Neural cell (in vitro differentiated cells): ENCODE measurements at regions not wholly inside any gene's neighbourhood (a gene's known extent, or its start where the extent isn't known, plus 50 kb on each side); places are given as distances from the start of the nearest gene placed in this dataset.

Source experiments
- EP300 ChIP-seq: fragments of 450-650 bp; conservative IDR thresholded peaks from 2 replicates; pipeline ENCODE4 v1.6.1; 2014; ENCODE audit warnings: antibody characterized with exemption, mild to moderate bottlenecking, moderate library complexity; ENCODE audit not compliant: poor library complexity, severe bottlenecking
- EZH2 ChIP-seq: fragments of 200-600, 300-800 bp; shearing (Covaris generic), sonication (generic); IDR thresholded peaks from 2 replicates; pipeline ENCODE4 v1.6.1; 2014; ENCODE audit warnings: antibody characterized with exemption, low read length, borderline replicate concordance, mild to moderate bottlenecking; ENCODE audit not compliant: insufficient read depth, poor library complexity, severe bottlenecking
- TAF1 ChIP-seq: IDR thresholded peaks from 2 replicates; pipeline ENCODE4 v1.6.1; 2012; ENCODE audit warnings: low read depth
- TF ChIP-seq, protein P1 (sequence below): fragments of 450-650 bp; IDR thresholded peaks from 2 replicates; pipeline ENCODE4 v1.5.1; 2014; ENCODE audit warnings: antibody characterized with exemption, mild to moderate bottlenecking, moderate library complexity; ENCODE audit not compliant: poor library complexity, severe bottlenecking
- TF ChIP-seq, protein P2 (sequence below): IDR thresholded peaks from 2 replicates; pipeline ENCODE4 v1.6.1; 2012; ENCODE audit warnings: borderline replicate concordance

- TF ChIP-seq, protein P1, sequence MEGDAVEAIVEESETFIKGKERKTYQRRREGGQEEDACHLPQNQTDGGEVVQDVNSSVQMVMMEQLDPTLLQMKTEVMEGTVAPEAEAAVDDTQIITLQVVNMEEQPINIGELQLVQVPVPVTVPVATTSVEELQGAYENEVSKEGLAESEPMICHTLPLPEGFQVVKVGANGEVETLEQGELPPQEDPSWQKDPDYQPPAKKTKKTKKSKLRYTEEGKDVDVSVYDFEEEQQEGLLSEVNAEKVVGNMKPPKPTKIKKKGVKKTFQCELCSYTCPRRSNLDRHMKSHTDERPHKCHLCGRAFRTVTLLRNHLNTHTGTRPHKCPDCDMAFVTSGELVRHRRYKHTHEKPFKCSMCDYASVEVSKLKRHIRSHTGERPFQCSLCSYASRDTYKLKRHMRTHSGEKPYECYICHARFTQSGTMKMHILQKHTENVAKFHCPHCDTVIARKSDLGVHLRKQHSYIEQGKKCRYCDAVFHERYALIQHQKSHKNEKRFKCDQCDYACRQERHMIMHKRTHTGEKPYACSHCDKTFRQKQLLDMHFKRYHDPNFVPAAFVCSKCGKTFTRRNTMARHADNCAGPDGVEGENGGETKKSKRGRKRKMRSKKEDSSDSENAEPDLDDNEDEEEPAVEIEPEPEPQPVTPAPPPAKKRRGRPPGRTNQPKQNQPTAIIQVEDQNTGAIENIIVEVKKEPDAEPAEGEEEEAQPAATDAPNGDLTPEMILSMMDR: no peak
- TF ChIP-seq TAF1 (no peak), EZH2 (no peak), EP300 (no peak)
- TF ChIP-seq, protein P2, sequence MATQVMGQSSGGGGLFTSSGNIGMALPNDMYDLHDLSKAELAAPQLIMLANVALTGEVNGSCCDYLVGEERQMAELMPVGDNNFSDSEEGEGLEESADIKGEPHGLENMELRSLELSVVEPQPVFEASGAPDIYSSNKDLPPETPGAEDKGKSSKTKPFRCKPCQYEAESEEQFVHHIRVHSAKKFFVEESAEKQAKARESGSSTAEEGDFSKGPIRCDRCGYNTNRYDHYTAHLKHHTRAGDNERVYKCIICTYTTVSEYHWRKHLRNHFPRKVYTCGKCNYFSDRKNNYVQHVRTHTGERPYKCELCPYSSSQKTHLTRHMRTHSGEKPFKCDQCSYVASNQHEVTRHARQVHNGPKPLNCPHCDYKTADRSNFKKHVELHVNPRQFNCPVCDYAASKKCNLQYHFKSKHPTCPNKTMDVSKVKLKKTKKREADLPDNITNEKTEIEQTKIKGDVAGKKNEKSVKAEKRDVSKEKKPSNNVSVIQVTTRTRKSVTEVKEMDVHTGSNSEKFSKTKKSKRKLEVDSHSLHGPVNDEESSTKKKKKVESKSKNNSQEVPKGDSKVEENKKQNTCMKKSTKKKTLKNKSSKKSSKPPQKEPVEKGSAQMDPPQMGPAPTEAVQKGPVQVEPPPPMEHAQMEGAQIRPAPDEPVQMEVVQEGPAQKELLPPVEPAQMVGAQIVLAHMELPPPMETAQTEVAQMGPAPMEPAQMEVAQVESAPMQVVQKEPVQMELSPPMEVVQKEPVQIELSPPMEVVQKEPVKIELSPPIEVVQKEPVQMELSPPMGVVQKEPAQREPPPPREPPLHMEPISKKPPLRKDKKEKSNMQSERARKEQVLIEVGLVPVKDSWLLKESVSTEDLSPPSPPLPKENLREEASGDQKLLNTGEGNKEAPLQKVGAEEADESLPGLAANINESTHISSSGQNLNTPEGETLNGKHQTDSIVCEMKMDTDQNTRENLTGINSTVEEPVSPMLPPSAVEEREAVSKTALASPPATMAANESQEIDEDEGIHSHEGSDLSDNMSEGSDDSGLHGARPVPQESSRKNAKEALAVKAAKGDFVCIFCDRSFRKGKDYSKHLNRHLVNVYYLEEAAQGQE: no peak
These were observed 1199.0 kb upstream of the CDH6 start for GRCh38 chr5:29994519-29994918.
